HG03175 (cell line): ENCODE measurements at regions not wholly inside any gene's neighbourhood (a gene's known extent, or its start where the extent isn't known, plus 50 kb on each side); places are given as distances from the start of the nearest gene placed in this dataset.
A peak's percentile ranks its signal among the peaks of the same experiment; 100 is the strongest.
"Not testable (repeated sequence)": the region's sequence is repeated elsewhere in the genome, so short reads cannot be mapped to it uniquely, and the experiment has no call there.

Source experiments
- ATAC-seq: cut with Tn5 transposase; IDR thresholded peaks from one replicate; pipeline ENCODE4 v1.9.1; 2021; ENCODE audit warnings: mild to moderate bottlenecking, moderate library complexity; ENCODE audit not compliant: unreplicated experiment

- no peak for ATAC-seq
Observed at GRCh38 chr1:106292130-106292529, 764.3 kb upstream of the PRMT6 start.

- ATAC-seq, result no peak
Observed at GRCh38 chr1:106296431-106296830, 760.0 kb upstream of the PRMT6 start.

- no peak for ATAC-seq
Observed at GRCh38 chr1:106304106-106304505, 752.4 kb upstream of the PRMT6 start.

- ATAC-seq, result no peak
Observed at GRCh38 chr1:106319612-106320011, 736.9 kb upstream of the PRMT6 start.

- no peak for ATAC-seq
Observed at GRCh38 chr1:106325600-106325999, 730.9 kb upstream of the PRMT6 start.

- no peak for ATAC-seq
Observed at GRCh38 chr1:106344494-106344893, 712.0 kb upstream of the PRMT6 start.

GRCh38 chr1:106360252-106360651 lies 696.2 kb upstream of the PRMT6 start:
- peak; percentile 46 for ATAC-seq

GRCh38 chr1:106366627-106367319 lies 689.7 kb upstream of the PRMT6 start:
- ATAC-seq, result no peak

- no peak for ATAC-seq
Observed at GRCh38 chr1:106378261-106378660, 678.2 kb upstream of the PRMT6 start.

- no peak for ATAC-seq
Observed at GRCh38 chr1:106380772-106381171, 675.7 kb upstream of the PRMT6 start.

- ATAC-seq, result not testable (repeated sequence)
Observed at GRCh38 chr1:106389160-106389559, 667.3 kb upstream of the PRMT6 start.

- ATAC-seq, result no peak
Observed at GRCh38 chr1:106393046-106393445, 663.4 kb upstream of the PRMT6 start.

GRCh38 chr1:106396020-106396419 lies 660.5 kb upstream of the PRMT6 start:
- ATAC-seq, result no peak

GRCh38 chr1:106398391-106398790 lies 658.1 kb upstream of the PRMT6 start:
- ATAC-seq, result no peak

GRCh38 chr1:106406114-106406513 lies 650.4 kb upstream of the PRMT6 start:
- no peak for ATAC-seq

GRCh38 chr1:106412321-106412720 lies 644.2 kb upstream of the PRMT6 start:
- ATAC-seq, result not testable (repeated sequence)

GRCh38 chr1:106435269-106435668 lies 621.2 kb upstream of the PRMT6 start:
- ATAC-seq, result no peak

- ATAC-seq, result no peak
Observed at GRCh38 chr1:106439475-106439874, 617.0 kb upstream of the PRMT6 start.

- no peak for ATAC-seq
Observed at GRCh38 chr1:106447466-106447865, 609.0 kb upstream of the PRMT6 start.

- no peak for ATAC-seq
Observed at GRCh38 chr1:106456832-106457231, 599.6 kb upstream of the PRMT6 start.

GRCh38 chr1:106457368-106457767 lies 599.1 kb upstream of the PRMT6 start:
- ATAC-seq, result no peak

GRCh38 chr1:106458866-106459265 lies 597.6 kb upstream of the PRMT6 start:
- ATAC-seq, result no peak

GRCh38 chr1:106459418-106459817 lies 597.1 kb upstream of the PRMT6 start:
- no peak for ATAC-seq
